Skeletal muscle satellite cell (primary cell): ENCODE measurements at regions not wholly inside any gene's neighbourhood (a gene's known extent, or its start where the extent isn't known, plus 50 kb on each side); places are given as distances from the start of the nearest gene placed in this dataset.
"Not testable (repeated sequence)": the region's sequence is repeated elsewhere in the genome, so short reads cannot be mapped to it uniquely, and the experiment has no call there.

Experiments
- H3K27me3 ChIP-seq: 2 replicates; pipeline ENCODE4 v1.7.0; 2013; ENCODE audit warnings: low read length; ENCODE audit not compliant: control insufficient read depth, insufficient read depth
- H3K36me3 ChIP-seq: 2 replicates; pipeline ENCODE4 v1.7.0; 2013; ENCODE audit warnings: mild to moderate bottlenecking, control low read depth, low read length; ENCODE audit not compliant: insufficient read depth
- H3K4me1 ChIP-seq: 2 replicates; pipeline ENCODE4 v1.7.0; 2013; ENCODE audit warnings: low read length; ENCODE audit not compliant: control insufficient read depth, insufficient read depth
- H3K4me2 ChIP-seq: 2 replicates; pipeline ENCODE4 v1.7.0; 2013; ENCODE audit warnings: mild to moderate bottlenecking, low read length
- H3K4me3 ChIP-seq: 2 replicates; pipeline ENCODE4 v1.7.0; 2013; ENCODE audit warnings: low read length
- H3K9ac ChIP-seq: 2 replicates; pipeline ENCODE4 v1.7.0; 2013; ENCODE audit warnings: mild to moderate bottlenecking, low read depth, low read length, moderate library complexity
- H3K9me3 ChIP-seq: replicated peaks from 2 replicates; pipeline ENCODE4 v1.7.0; 2013; ENCODE audit warnings: mild to moderate bottlenecking, control low read depth, low read length

GRCh38 chr9:115444959-115445358, 327.0 kb upstream of the TNC start:
- no peak overlapping the region for H3K4me2 ChIP-seq
- H3K4me3 ChIP-seq, result no peak overlapping the region
- H3K4me1 ChIP-seq, result no peaks in the 10 kb centered on the region
- H3K9me3 ChIP-seq, result no peaks in the 10 kb centered on the region
- no peaks in the 10 kb centered on the region for H3K36me3 ChIP-seq
- H3K9ac ChIP-seq, result no peak overlapping the region
- peaks cover 12% of the 10 kb centered on the region for H3K27me3 ChIP-seq

GRCh38 chr9:115445655-115446054, 327.7 kb upstream of the TNC start:
- H3K4me1 ChIP-seq, result no peaks in the 10 kb centered on the region
- no peak overlapping the region for H3K4me3 ChIP-seq
- H3K4me2 ChIP-seq, result no peak overlapping the region
- no peaks in the 10 kb centered on the region for H3K36me3 ChIP-seq
- H3K9ac ChIP-seq, result no peak overlapping the region
- no peaks in the 10 kb centered on the region for H3K9me3 ChIP-seq
- peaks cover 12% of the 10 kb centered on the region for H3K27me3 ChIP-seq

- Histone ChIP-seq H3K36me3 (no peaks in the 10 kb centered on the region), H3K9ac (no peak overlapping the region), H3K27me3 (peaks cover 5% of the 10 kb centered on the region), H3K4me2 (no peak overlapping the region), H3K9me3 (no peaks in the 10 kb centered on the region), H3K4me3 (no peak overlapping the region), H3K4me1 (no peaks in the 10 kb centered on the region)
Measured at GRCh38 chr9:115456515-115456914, 338.6 kb upstream of the TNC start.

- Histone ChIP-seq H3K36me3 (no peaks in the 10 kb centered on the region), H3K4me3 (no peak overlapping the region), H3K4me2 (no peak overlapping the region), H3K9me3 (no peaks in the 10 kb centered on the region), H3K4me1 (no peaks in the 10 kb centered on the region), H3K9ac (no peak overlapping the region), H3K27me3 (peaks cover 4% of the 10 kb centered on the region)
Measured at GRCh38 chr9:115461280-115461679, 343.3 kb upstream of the TNC start.

GRCh38 chr9:115462623-115463022, 344.7 kb upstream of the TNC start:
- H3K9me3 ChIP-seq, result no peaks in the 10 kb centered on the region
- no peaks in the 10 kb centered on the region for H3K4me1 ChIP-seq
- peaks cover 3% of the 10 kb centered on the region for H3K27me3 ChIP-seq
- H3K36me3 ChIP-seq, result no peaks in the 10 kb centered on the region
- H3K4me3 ChIP-seq, result no peak overlapping the region
- no peak overlapping the region for H3K4me2 ChIP-seq
- H3K9ac ChIP-seq, result no peak overlapping the region

- no peaks in the 10 kb centered on the region for H3K4me1 ChIP-seq
- H3K9me3 ChIP-seq, result no peaks in the 10 kb centered on the region
- H3K27me3 ChIP-seq, result peaks cover 9% of the 10 kb centered on the region
- H3K4me3 ChIP-seq, result no peak overlapping the region
- no peak overlapping the region for H3K4me2 ChIP-seq
- H3K9ac ChIP-seq, result no peak overlapping the region
- no peaks in the 10 kb centered on the region for H3K36me3 ChIP-seq
Measured at GRCh38 chr9:115466756-115467155, 348.8 kb upstream of the TNC start.

GRCh38 chr9:115469841-115470240, 351.9 kb upstream of the TNC start:
- Histone ChIP-seq H3K27me3 (peaks cover 9% of the 10 kb centered on the region), H3K9me3 (no peaks in the 10 kb centered on the region), H3K4me2 (no peak overlapping the region), H3K4me3 (no peak overlapping the region), H3K9ac (no peak overlapping the region), H3K36me3 (no peaks in the 10 kb centered on the region), H3K4me1 (no peaks in the 10 kb centered on the region)

- not testable (repeated sequence) for H3K4me3 ChIP-seq, H3K4me2 ChIP-seq, H3K9me3 ChIP-seq, H3K4me1 ChIP-seq, H3K36me3 ChIP-seq, H3K27me3 ChIP-seq, H3K9ac ChIP-seq
Measured at GRCh38 chr9:115473032-115473431, 355.1 kb upstream of the TNC start.

- Histone ChIP-seq H3K27me3 (no peaks in the 10 kb centered on the region), H3K4me2 (no peak overlapping the region), H3K4me3 (no peak overlapping the region), H3K4me1 (no peaks in the 10 kb centered on the region), H3K36me3 (no peaks in the 10 kb centered on the region), H3K9ac (no peak overlapping the region), H3K9me3 (no peaks in the 10 kb centered on the region)
Measured at GRCh38 chr9:115481769-115482168, 363.8 kb upstream of the TNC start.

GRCh38 chr9:115482747-115483146, 364.8 kb upstream of the TNC start:
- Histone ChIP-seq H3K4me3 (no peak overlapping the region), H3K9me3 (no peaks in the 10 kb centered on the region), H3K9ac (no peak overlapping the region), H3K27me3 (no peaks in the 10 kb centered on the region), H3K36me3 (no peaks in the 10 kb centered on the region), H3K4me2 (no peak overlapping the region), H3K4me1 (no peaks in the 10 kb centered on the region)

- H3K4me3 ChIP-seq, result no peak overlapping the region
- H3K36me3 ChIP-seq, result no peaks in the 10 kb centered on the region
- H3K4me2 ChIP-seq, result no peak overlapping the region
- H3K4me1 ChIP-seq, result no peaks in the 10 kb centered on the region
- no peaks in the 10 kb centered on the region for H3K9me3 ChIP-seq
- H3K27me3 ChIP-seq, result peaks cover 42% of the 10 kb centered on the region
- H3K9ac ChIP-seq, result no peak overlapping the region
Measured at GRCh38 chr9:115492869-115493268, 374.9 kb upstream of the TNC start.

GRCh38 chr9:115494393-115494792, 376.4 kb upstream of the TNC start:
- Histone ChIP-seq H3K4me3 (no peak overlapping the region), H3K27me3 (peaks cover 36% of the 10 kb centered on the region), H3K9ac (no peak overlapping the region), H3K9me3 (no peaks in the 10 kb centered on the region), H3K36me3 (no peaks in the 10 kb centered on the region), H3K4me1 (no peaks in the 10 kb centered on the region), H3K4me2 (no peak overlapping the region)
